ENCODE measurements at regions not wholly inside any gene's neighbourhood (a gene's known extent, or its start where the extent isn't known, plus 50 kb on each side); places are given as distances from the start of the nearest gene placed in this dataset.

- no peak for TF ChIP-seq CTCF (IDR thresholded peaks at IDR 0.05)
- no peak for TF ChIP-seq POLR2A (IDR thresholded peaks at IDR 0.05)
- TF ChIP-seq POLR2AphosphoS5 (IDR thresholded peaks at IDR 0.05), result no peak
- TF ChIP-seq EP300 (IDR thresholded peaks at IDR 0.05), result no peak
Measured at GRCh38 chr7:53094191-53094590, 58.8 kb downstream of the POM121L12 start.

Data from stomach (tissue), 4 donors.